H1 (cell line): ENCODE measurements at regions not wholly inside any gene's neighbourhood (a gene's known extent, or its start where the extent isn't known, plus 50 kb on each side); places are given as distances from the start of the nearest gene placed in this dataset.

Source experiments
- CTCF ChIA-PET: fragments of 300-600 bp; sonication (Branson Sonifier 250); formaldehyde crosslinking; loops from one replicate; lab custom pipeline; 2021; ENCODE audit not compliant: partially characterized antibody; lab: Charles Lee
- POLR2A ChIA-PET: fragments of 300-600 bp; sonication (Branson Sonifier 250); formaldehyde crosslinking; loops from one replicate; lab custom pipeline; 2021; ENCODE audit warnings: inconsistent platforms; ENCODE audit not compliant: partially characterized antibody; lab: Charles Lee
- DNase-seq, 2 experiments: peaks; one replicate each; pipeline versions ENCODE4 v3.0.0 to v3.0.0-alpha.2; 2010 to 2022; ENCODE audit warnings: low spot score in 2 of 2, low read depth in 1 of 2, mixed read lengths in 1 of 2
- FAIRE-seq: peaks from 2 replicates; lab custom pipeline; 2011; peaks lifted over from hg19 to GRCh38; lab: Jason Lieb, UNC
- H2AFZ ChIP-seq: 2 replicates; pipeline ENCODE4 v1.8.1; 2012; ENCODE audit warnings: low read length, inconsistent platforms
- H2AK5ac ChIP-seq: 2 replicates; pipeline ENCODE4 v1.6.1; 2013; ENCODE audit warnings: low read depth, low read length
- H2BK120ac ChIP-seq: replicated peaks from 2 replicates; pipeline ENCODE3; 2013; ENCODE audit warnings: low read depth, low read length, inconsistent platforms
- H2BK12ac ChIP-seq: 2 replicates; pipeline ENCODE4 v1.6.1; 2013; ENCODE audit warnings: low read depth, low read length
- H2BK15ac ChIP-seq: 2 replicates; pipeline ENCODE4 v1.6.1; 2013; ENCODE audit warnings: low read length
- H2BK20ac ChIP-seq: 2 replicates; pipeline ENCODE4 v1.6.1; 2013; ENCODE audit warnings: low read length
- H2BK5ac ChIP-seq: 2 replicates; pipeline ENCODE4 v1.6.1; 2013; ENCODE audit warnings: low read depth, low read length
- H3K14ac ChIP-seq: 2 replicates; pipeline ENCODE4 v1.6.1; 2013; ENCODE audit warnings: inconsistent platforms; ENCODE audit not compliant: insufficient read length
- H3K18ac ChIP-seq: 2 replicates; pipeline ENCODE4 v1.6.1; 2013; ENCODE audit warnings: low read length; ENCODE audit errors: extremely low read depth
- H3K23ac ChIP-seq: 2 replicates; pipeline ENCODE4 v1.6.1; 2013; ENCODE audit warnings: inconsistent platforms; ENCODE audit not compliant: insufficient read length
- H3K23me2 ChIP-seq: 2 replicates; pipeline ENCODE4 v1.6.1; 2013; ENCODE audit warnings: low read depth, low read length
- H3K27ac ChIP-seq: 2 replicates; pipeline ENCODE4 v1.6.1; 2011; ENCODE audit warnings: low read depth, low read length, inconsistent platforms
- H3K27me3 ChIP-seq, 4 experiments: replicated peaks in 1 of 4; 1 replicate in 1 of 4; 2 replicates in 3 of 4; pipeline versions ENCODE4 v1.6.1 to v1.8.1; 2011 to 2013; ENCODE audit warnings: low read length in 3 of 4, mild to moderate bottlenecking in 3 of 4, inconsistent platforms in 2 of 4, mixed read lengths in 2 of 4, moderate library complexity in 1 of 4; ENCODE audit not compliant: control insufficient read depth in 3 of 4, insufficient read depth in 3 of 4; ENCODE audit errors: extremely low read depth in 1 of 4
- H3K36me3 ChIP-seq, 4 experiments: 2 replicates each; pipeline versions ENCODE4 v1.6.1 to v1.8.1; 2011 to 2013; ENCODE audit warnings: mild to moderate bottlenecking in 4 of 4, low read length in 3 of 4, moderate library complexity in 2 of 4, control low read depth in 1 of 4, inconsistent platforms in 1 of 4; ENCODE audit not compliant: insufficient read depth in 4 of 4, control insufficient read depth in 2 of 4
- H3K4ac ChIP-seq: replicated peaks from 2 replicates; pipeline ENCODE3; 2013; ENCODE audit warnings: low read length, low read depth, mixed read lengths, inconsistent platforms; ENCODE audit not compliant: insufficient read length
- H3K4me1 ChIP-seq, 4 experiments: replicated peaks in 1 of 4; 1 replicate in 1 of 4; 2 replicates in 3 of 4; pipeline versions ENCODE4 v1.6.1 to v1.8.1; 2011 to 2013; ENCODE audit warnings: low read length in 3 of 4, inconsistent platforms in 2 of 4, mixed read lengths in 1 of 4; ENCODE audit not compliant: insufficient read depth in 4 of 4, control insufficient read depth in 3 of 4
- H3K4me2 ChIP-seq, 2 experiments: 2 replicates each; pipeline versions ENCODE4 v1.6.1 to v1.8.1; 2011 to 2013; ENCODE audit warnings: low read depth in 2 of 2, low read length in 2 of 2, control low read depth in 1 of 2, inconsistent platforms in 1 of 2, mild to moderate bottlenecking in 1 of 2; ENCODE audit not compliant: insufficient read depth in 1 of 2
- H3K4me3 ChIP-seq, 4 experiments: fragments of 200-600, 300-600 bp in 1 of 4; sonication (generic), shearing (Covaris generic), sonication (Bioruptor Twin) in 1 of 4; 2 replicates each; pipeline versions ENCODE4 v1.5.1 to v1.8.1; 2011 to 2016; ENCODE audit warnings: low read length in 4 of 4, low read depth in 3 of 4, control low read depth in 2 of 4, inconsistent platforms in 2 of 4, mild to moderate bottlenecking in 2 of 4, mixed read lengths in 1 of 4, moderate library complexity in 1 of 4; ENCODE audit not compliant: insufficient read depth in 2 of 4; ENCODE audit errors: extremely low read depth in 1 of 4
- H3K56ac ChIP-seq: replicated peaks from 2 replicates; pipeline ENCODE3; 2013; ENCODE audit warnings: low read depth, mild to moderate bottlenecking, mixed read lengths, low read length, inconsistent platforms; ENCODE audit not compliant: insufficient read length
- H3K79me1 ChIP-seq: 2 replicates; pipeline ENCODE4 v1.6.1; 2013; ENCODE audit warnings: low read depth, low read length, control low read depth
- H3K79me2 ChIP-seq, 2 experiments: 2 replicates each; pipeline versions ENCODE4 v1.6.1 to v1.8.1; 2012 to 2013; ENCODE audit warnings: low read length in 2 of 2, mild to moderate bottlenecking in 2 of 2, inconsistent platforms in 1 of 2; ENCODE audit not compliant: insufficient read depth in 2 of 2, control insufficient read depth in 1 of 2
- H3K9ac ChIP-seq, 4 experiments: replicated peaks in 1 of 4; 1 replicate in 1 of 4; 2 replicates in 3 of 4; pipeline versions ENCODE4 v1.6.1 to v1.8.1; 2011 to 2013; ENCODE audit warnings: low read depth in 3 of 4, low read length in 3 of 4, control low read depth in 2 of 4, mild to moderate bottlenecking in 2 of 4, moderate library complexity in 2 of 4, inconsistent platforms in 1 of 4; ENCODE audit errors: extremely low read depth in 1 of 4
- H3K9me3 ChIP-seq, 2 experiments: 2 replicates each; pipeline versions ENCODE4 v1.6.1 to v1.8.1; 2012 to 2013; ENCODE audit warnings: mild to moderate bottlenecking in 2 of 2, moderate library complexity in 2 of 2, control low read depth in 1 of 2, inconsistent platforms in 1 of 2, low read depth in 1 of 2, low read length in 1 of 2, mixed read lengths in 1 of 2; ENCODE audit not compliant: insufficient read depth in 2 of 2
- H4K20me1 ChIP-seq, 2 experiments: replicated peaks in 1 of 2; 2 replicates each; pipeline versions ENCODE3 to v1.8.1; 2011 to 2013; ENCODE audit warnings: inconsistent platforms in 2 of 2, low read length in 2 of 2, mild to moderate bottlenecking in 1 of 2; ENCODE audit not compliant: insufficient read depth in 2 of 2, control insufficient read depth in 1 of 2
- H4K5ac ChIP-seq: 2 replicates; pipeline ENCODE4 v1.6.1; 2013; ENCODE audit warnings: low read length, low read depth, mixed read lengths, inconsistent platforms; ENCODE audit not compliant: insufficient read length
- H4K8ac ChIP-seq: 2 replicates; pipeline ENCODE4 v1.8.0; 2013; ENCODE audit warnings: mild to moderate bottlenecking, moderate library complexity, low read length, inconsistent platforms; ENCODE audit not compliant: insufficient read depth; ENCODE audit errors: extremely low read depth
- H4K91ac ChIP-seq: replicated peaks from 2 replicates; pipeline ENCODE3; 2013; ENCODE audit warnings: low read length, mixed read lengths, inconsistent platforms; ENCODE audit not compliant: insufficient read length
- CHD1 ChIP-seq: IDR thresholded peaks from 2 replicates; pipeline ENCODE4 v1.6.1; 2012; ENCODE audit warnings: low read depth, low read length, improper control_type of control experiment
- GTF2F1 ChIP-seq: IDR thresholded peaks from 2 replicates; pipeline ENCODE4 v1.6.1; 2012; ENCODE audit warnings: low read depth, low read length, improper control_type of control experiment, borderline replicate concordance
- RFX5 ChIP-seq: IDR thresholded peaks from 2 replicates; pipeline ENCODE4 v1.6.1; 2011; ENCODE audit warnings: low read depth, low read length, improper control_type of control experiment, borderline replicate concordance
- RXRA ChIP-seq: IDR thresholded peaks from 2 replicates; pipeline ENCODE4 v1.6.1; 2011; ENCODE audit warnings: low read depth, mild to moderate bottlenecking, low read length, moderate library complexity; ENCODE audit not compliant: insufficient read depth
- SIN3A ChIP-seq, 2 experiments: IDR thresholded peaks in 1 of 2; conservative IDR thresholded peaks in 1 of 2; 2 replicates each; pipeline ENCODE4 v1.6.1; 2011 to 2012; ENCODE audit warnings: low read length in 2 of 2, improper control_type of control experiment in 1 of 2, low read depth in 1 of 2, mild to moderate bottlenecking in 1 of 2
- TBP ChIP-seq: IDR thresholded peaks from 2 replicates; pipeline ENCODE4 v1.6.1; 2011; ENCODE audit warnings: low read depth, low read length, improper control_type of control experiment
- ZNF274 ChIP-seq: IDR thresholded peaks from 2 replicates; pipeline ENCODE4 v1.7.0; 2012; ENCODE audit warnings: low read length, borderline replicate concordance; ENCODE audit errors: extremely low read depth
- WGBS, 2 experiments: shearing (Covaris generic) in 1 of 2; methylation state at CpG; one replicate each; pipeline versions ENCODE4 v1.1.6 to v1.1.7; 2013 to 2015; ENCODE audit warnings: low lambda C conversion rate in 2 of 2, mixed read lengths in 2 of 2, inconsistent platforms in 1 of 2, low coverage in 1 of 2, missing lambda C conversion rate in 1 of 2; ENCODE audit not compliant: insufficient replicate concordance in 2 of 2, insufficient coverage in 1 of 2, insufficient read length in 1 of 2; ENCODE audit errors: extremely low coverage in 1 of 2, missing lambda C conversion rate in 1 of 2; 5-methylcytosine and 5-hydroxymethylcytosine counted together

- H3K23me2 ChIP-seq, result no peaks in the 10 kb centered on the region
- H3K27ac ChIP-seq, result no peak overlapping the region
- no peak overlapping the region for H3K4me2 ChIP-seq
- H3K79me1 ChIP-seq, result no peaks in the 10 kb centered on the region
- H3K9me3 ChIP-seq, result no peaks in the 10 kb centered on the region
- ChIA-PET POLR2A (interaction anchor here (0.6 kb wide), 1 partner anchor 120 kb away, joined by 3 read pairs; no protein-coding TSS in a partner anchor), CTCF (no interaction called here)
- H2AFZ ChIP-seq, result no peak overlapping the region
- no peaks in the 10 kb centered on the region for H4K20me1 ChIP-seq
- H2BK12ac ChIP-seq, result no peak overlapping the region
- no peak overlapping the region for H4K5ac ChIP-seq
- no peak overlapping the region for H3K14ac ChIP-seq
- no peak overlapping the region for H2BK15ac ChIP-seq
- no peak overlapping the region for H2BK20ac ChIP-seq
- H2BK120ac ChIP-seq, result no peak overlapping the region
- no peak overlapping the region for H4K91ac ChIP-seq
- H3K56ac ChIP-seq, result no peak overlapping the region
- no peak overlapping the region for H3K4me3 ChIP-seq
- no peak overlapping the region for H3K23ac ChIP-seq
- WGBS, 2 experiments, result 84% methylated on average over 3 of the region's 3 CpGs; no CpG with 5 or more reads in 1 of the 2 experiments
- no peak overlapping the region for H4K8ac ChIP-seq
- H3K27me3 ChIP-seq, result no peaks in the 10 kb centered on the region
- FAIRE-seq, result no peak
- no peaks in the 10 kb centered on the region for H3K4me1 ChIP-seq
- H3K9ac ChIP-seq, result no peak overlapping the region
- no peaks in the 10 kb centered on the region for H3K36me3 ChIP-seq
- no peak overlapping the region for H3K18ac ChIP-seq
- H3K4ac ChIP-seq, result no peak overlapping the region
- DNase-seq, result no peak
- no peak overlapping the region for H2BK5ac ChIP-seq
- no peaks in the 10 kb centered on the region for H3K79me2 ChIP-seq
- no peak overlapping the region for H2AK5ac ChIP-seq
- no peak for TF ChIP-seq RXRA
- no peak for TF ChIP-seq CHD1
- TF ChIP-seq TBP, result no peak
- no peak for TF ChIP-seq SIN3A (conservative IDR thresholded peaks at IDR 0.05 in 1 of 2, IDR thresholded peaks at IDR 0.05 in 1 of 2; ENCODE audit: low read depth in 1 of 2, low read length in 2 of 2)
- TF ChIP-seq ZNF274, result no peak
- no peak for TF ChIP-seq GTF2F1
- no peak for TF ChIP-seq RFX5
These were observed 224.9 kb downstream of the TANC2 start for GRCh38 chr17:63190821-63191370.
